HG03064 (cell line): ENCODE measurements at regions not wholly inside any gene's neighbourhood (a gene's known extent, or its start where the extent isn't known, plus 50 kb on each side); places are given as distances from the start of the nearest gene placed in this dataset.
"Not testable (repeated sequence)": the region's sequence is repeated elsewhere in the genome, so short reads cannot be mapped to it uniquely, and the experiment has no call there.

ENCODE experiments used
- ATAC-seq: cut with Tn5 transposase; IDR thresholded peaks from one replicate; pipeline ENCODE4 v1.9.1; 2021; ENCODE audit warnings: low read depth; ENCODE audit not compliant: unreplicated experiment

DNA sequence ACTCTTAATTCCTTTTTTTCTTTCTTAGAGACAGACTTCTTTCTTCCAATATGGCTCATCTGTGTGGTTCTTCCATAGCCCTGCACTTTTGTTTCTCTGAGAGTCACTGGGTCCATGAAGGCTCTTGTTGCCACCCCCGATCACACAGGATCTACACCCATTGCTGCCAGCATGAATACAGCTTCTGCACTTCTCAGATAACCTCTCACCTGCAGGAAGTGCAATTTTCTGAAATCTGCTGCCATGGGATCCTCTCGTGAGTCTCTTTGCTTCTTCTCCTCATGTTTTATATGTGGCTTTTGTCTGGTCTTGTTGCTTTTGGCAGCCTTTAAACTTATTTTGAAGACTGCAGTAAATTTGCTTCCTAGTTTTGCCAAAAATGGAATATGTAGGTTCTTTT is 171.2 kb downstream of the TMEM167A start:
- no peak for ATAC-seq

- ATAC-seq: no peak
Observed at GRCh38 chr5:82901281-82901888, 175.8 kb downstream of the TMEM167A start.

- ATAC-seq: no peak
Observed at GRCh38 chr5:82894716-82895115, 182.5 kb downstream of the TMEM167A start.

- no peak for ATAC-seq
Observed at GRCh38 chr5:82889088-82889487, 188.1 kb downstream of the TMEM167A start.

- no peak for ATAC-seq
Observed at GRCh38 chr5:82886911-82887310, 190.3 kb downstream of the TMEM167A start.

DNA sequence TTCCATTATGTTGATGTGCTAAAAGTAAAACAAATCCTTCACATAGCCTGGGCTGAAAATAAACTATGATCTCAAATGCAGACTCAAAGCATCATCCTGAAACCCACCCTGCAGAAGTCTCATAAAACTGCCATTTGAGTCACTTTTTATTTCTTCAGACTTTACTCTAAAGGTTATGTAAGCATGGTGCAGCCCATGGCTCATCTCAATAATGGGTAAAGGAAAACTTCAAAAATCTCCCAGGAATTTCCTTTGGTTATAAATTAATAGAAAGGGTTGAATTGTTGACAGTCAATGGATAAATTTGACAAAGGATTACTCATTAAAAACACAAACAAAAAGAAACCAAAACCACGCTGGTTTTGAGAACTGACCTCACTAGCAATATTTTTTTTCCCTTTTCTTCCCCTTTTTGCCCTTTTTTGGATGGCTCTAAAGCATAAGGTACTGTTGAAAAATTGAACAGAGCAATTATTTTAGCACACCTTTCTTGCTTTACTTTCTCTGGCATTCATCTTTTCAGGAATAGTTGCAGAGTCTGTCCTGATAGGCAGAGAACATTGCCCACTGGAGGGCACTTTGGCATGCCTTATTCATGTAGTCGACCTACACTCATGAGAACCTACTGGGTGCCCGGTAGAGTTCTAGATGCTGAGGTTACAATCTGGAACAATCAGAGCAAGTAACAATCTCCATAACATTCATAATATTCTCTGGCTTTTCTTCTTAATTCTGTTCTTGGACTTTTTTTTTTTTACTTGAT is 191.4 kb downstream of the TMEM167A start:
- peak; percentile 38 for ATAC-seq

DNA sequence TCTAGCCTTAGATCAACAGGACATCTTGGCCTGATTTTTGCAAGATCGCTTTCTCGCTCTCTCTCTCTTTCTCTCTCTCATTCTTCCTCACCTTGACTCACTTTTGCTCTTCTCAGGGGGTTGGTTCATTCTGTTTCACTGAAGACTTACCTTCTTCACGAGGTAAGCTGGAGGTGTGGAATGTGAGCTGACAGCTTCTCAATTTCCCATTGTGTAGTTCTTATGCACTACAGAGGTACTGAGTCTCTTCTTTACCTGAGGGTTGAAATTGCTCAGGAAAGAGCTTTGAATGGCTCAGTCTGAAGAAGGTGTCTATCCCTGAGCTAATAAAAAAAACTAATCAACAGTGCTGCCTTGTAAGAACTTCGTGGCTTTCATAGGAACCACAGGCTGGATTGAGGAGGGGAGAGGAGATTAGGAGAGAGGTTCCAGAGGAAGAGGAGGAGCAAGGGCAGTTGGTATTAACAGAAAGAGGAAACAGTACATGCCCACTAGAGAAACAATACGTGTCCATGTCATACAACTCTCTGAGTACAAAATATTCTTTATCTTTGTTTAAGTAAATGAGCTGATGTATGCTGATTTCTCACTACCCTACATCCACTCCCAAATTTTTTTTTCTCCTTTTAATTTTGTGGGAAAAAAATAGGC is 192.2 kb downstream of the TMEM167A start:
- ATAC-seq: no peak

DNA sequence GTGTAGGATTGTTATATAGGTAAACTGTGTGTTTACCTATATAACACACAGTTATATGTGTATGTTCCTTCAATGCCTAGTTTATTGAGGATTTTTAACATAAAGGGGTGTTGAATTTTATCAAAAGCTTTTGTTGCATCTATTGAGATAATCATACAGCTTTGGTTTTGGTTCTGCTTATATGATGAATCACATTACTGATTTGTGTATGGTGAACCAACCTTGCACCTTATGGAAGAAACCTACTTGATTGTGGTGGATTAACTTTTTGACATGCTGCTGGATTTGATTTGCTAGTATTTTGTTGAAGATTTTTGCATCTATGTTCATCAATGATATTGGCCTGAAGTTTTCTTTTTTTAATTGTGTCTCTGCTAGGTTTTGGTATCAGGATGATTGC is 194.9 kb downstream of the TMEM167A start:
- no peak for ATAC-seq

DNA sequence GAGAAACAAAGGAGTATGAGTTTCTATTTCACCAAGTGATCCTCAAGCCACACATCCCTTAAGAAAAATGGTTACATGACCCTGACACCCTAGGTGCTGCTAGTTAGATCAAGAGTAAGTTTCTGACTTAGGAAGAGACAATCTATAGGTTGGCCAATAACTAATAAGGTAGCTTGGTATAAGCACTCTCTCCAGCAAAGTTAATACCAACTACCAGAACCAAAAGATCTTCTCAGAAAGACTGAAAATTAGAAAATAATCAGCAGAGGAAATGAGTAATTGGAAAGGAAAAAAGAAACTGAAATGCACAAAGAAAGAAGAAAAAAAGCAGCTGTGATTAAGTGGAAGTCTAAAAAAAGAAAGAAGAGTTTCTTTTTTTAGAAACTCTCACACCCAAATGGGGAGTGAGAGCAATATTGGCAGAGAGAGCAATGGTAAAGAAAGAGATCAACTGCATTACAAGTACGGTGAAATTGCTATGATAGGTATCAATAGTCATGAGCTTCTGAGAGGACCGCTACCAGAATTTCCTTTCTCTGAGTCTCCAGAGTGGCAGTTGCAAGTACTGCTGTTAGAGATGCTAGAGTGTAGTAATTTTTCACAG is 195.5 kb downstream of the TMEM167A start:
- peak; percentile 58 for ATAC-seq

- ATAC-seq: no peak
Observed at GRCh38 chr5:82879089-82879488, 198.1 kb downstream of the TMEM167A start.

- ATAC-seq: no peak
Observed at GRCh38 chr5:82873452-82873851, 203.7 kb downstream of the TMEM167A start.

- not testable (repeated sequence) for ATAC-seq
Observed at GRCh38 chr5:82872321-82873288, 204.6 kb downstream of the TMEM167A start.

GRCh38 chr5:82865625-82866024 is 211.6 kb downstream of the TMEM167A start:
- ATAC-seq: no peak

GRCh38 chr5:82863266-82863665 is 213.9 kb downstream of the TMEM167A start:
- no peak for ATAC-seq

GRCh38 chr5:82862711-82863110 is 214.5 kb downstream of the TMEM167A start:
- ATAC-seq: no peak

DNA sequence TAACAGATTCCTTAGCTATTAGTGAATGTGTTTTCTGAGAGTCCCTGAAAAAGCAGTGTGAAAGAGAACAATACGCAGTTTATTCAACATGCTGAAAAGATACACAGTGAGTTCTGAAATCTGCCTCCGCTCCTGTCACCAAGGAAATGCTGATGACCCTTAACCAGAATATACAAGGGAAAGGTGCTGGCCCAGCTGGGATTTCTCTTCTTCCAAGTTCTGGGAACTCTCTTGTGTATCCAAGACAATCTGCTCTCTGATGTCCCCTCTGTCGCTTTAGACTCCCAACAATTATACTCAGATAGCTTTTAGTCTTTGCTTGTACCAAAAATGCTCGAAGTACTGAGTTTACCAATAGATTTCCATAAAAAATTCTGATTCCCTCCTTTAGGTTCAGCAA is 214.9 kb downstream of the TMEM167A start:
- ATAC-seq: no peak

- ATAC-seq: no peak
Observed at GRCh38 chr5:82861701-82862100, 215.5 kb downstream of the TMEM167A start.

DNA sequence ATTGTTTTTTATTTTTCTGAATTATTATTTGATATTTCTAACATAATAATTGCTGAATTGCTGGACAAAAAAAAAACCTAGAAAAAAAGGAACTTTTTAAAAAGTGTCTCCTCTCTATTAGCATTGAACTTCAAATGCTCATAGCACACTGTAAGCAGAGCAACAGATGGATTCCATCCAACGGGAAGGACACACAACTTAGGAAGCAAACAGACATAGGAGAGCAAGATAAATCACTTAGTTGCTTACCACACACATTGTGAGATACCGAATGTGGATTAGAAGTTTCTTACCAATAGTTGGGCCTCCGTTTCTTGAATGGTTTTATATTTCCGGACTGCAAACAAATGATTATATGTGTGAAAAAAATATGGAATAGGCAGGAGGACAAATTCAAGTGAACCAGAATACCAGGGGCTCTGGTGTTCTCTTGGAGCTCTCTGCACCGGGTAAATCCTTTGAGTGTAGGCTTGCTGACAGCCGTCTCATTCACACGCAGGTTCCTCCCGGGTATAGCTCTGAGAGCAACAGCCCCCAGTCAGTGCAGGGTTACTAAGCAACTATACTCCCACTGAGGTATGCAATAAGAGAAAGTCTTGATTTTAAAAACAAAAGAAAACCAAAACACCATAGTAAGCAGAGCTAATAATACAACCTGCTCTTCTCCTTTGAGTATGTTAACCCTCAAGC is 217.6 kb downstream of the TMEM167A start:
- ATAC-seq: no peak

DNA sequence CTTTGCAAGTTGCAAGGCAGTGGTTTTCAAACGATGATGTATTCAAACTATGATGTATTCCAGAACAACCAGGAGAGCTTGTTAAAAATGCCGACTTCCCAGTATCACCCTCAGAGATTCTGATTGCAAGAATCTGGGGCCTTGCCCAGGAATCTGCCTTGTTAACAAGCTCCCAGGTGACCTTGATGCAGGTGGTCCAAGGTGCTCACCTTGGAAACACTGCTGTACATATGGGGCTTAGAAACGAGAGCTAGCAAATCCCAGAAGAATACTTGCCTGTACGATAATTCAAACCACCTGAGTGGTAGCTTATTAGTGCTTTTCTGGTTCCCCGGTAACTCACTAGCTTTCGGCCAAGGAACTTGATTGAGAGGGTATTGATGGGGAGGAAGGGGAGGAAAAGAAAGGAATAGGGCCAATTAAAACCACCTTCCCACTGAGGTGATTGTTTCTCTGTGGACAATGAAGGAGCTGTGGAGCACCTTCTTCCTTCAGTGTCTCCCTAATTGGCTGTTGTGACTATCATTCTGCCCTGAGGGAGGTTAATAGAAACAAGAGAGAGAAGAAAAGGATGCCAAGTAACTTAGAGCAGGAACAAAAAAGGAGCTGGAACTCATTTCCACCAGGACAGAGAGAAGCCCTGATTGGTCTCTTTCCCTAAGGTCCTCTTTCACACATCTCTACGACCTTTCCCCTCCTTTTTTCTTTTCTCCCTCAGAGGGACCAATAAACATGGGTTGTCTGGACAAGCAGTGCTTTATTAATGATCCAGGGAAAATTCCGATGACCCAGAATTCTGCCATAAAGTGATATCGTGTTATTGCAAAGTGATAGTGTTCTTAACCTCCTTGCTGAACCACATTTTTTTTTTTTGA is 218.8 kb downstream of the TMEM167A start:
- ATAC-seq: no peak
